ENCODE measurements at regions not wholly inside any gene's neighbourhood (a gene's known extent, or its start where the extent isn't known, plus 50 kb on each side); places are given as distances from the start of the nearest gene placed in this dataset.
"Not testable (repeated sequence)": the region's sequence is repeated elsewhere in the genome, so short reads cannot be mapped to it uniquely, and the experiment has no call there.

GRCh38 chr13:52582962-52583361 is 59.3 kb upstream of the HNRNPA1L2 start:
- not testable (repeated sequence) for H4K5ac ChIP-seq (ENCODE audit: insufficient read length, low read depth, low read length); H2BK12ac ChIP-seq (ENCODE audit: insufficient read length, low read depth, low read length); H2BK5ac ChIP-seq (ENCODE audit: insufficient read length, low read length); H3T11ph ChIP-seq (ENCODE audit: low read length); H3K14ac ChIP-seq (ENCODE audit: insufficient read depth, low read length); H2BK15ac ChIP-seq (ENCODE audit: low read depth, low read length); H2BK120ac ChIP-seq (ENCODE audit: low read depth, low read length, poor library complexity, severe bottlenecking); H3K36me3 Mint-ChIP-seq (ENCODE audit: insufficient read depth in 1 of 3, low read depth in 3 of 3); H4K20me1 ChIP-seq (ENCODE audit: control insufficient read depth, insufficient read depth, insufficient read length); H3K18ac ChIP-seq (ENCODE audit: insufficient read length, low read depth, low read length); H2AFZ ChIP-seq (ENCODE audit: low read length); H3K4me1 Mint-ChIP-seq; H3K4me2 ChIP-seq (ENCODE audit: insufficient read depth, insufficient read length, low read length); H3K9me3 ChIP-seq (ENCODE audit: control insufficient read depth, low read depth, low read length); H3K9me3 Mint-ChIP-seq; H4K91ac ChIP-seq (ENCODE audit: insufficient read length, low read depth, low read length); H3K27ac ChIP-seq (ENCODE audit: insufficient read length, low read depth, low read length); H3K9ac ChIP-seq (ENCODE audit: extremely low read depth, insufficient read length, low read length); H3K4me3 Mint-ChIP-seq; H3K23me2 ChIP-seq (ENCODE audit: insufficient read length, low read depth, low read length, poor library complexity, severe bottlenecking); H2BK20ac ChIP-seq (ENCODE audit: low read depth, low read length, poor library complexity, severe bottlenecking); H3K4ac ChIP-seq (ENCODE audit: low read depth, low read length); H2AK5ac ChIP-seq (ENCODE audit: insufficient read length, low read length); H3K4me1 ChIP-seq (ENCODE audit: insufficient read depth, low read length); H3K23ac ChIP-seq (ENCODE audit: insufficient read length, low read depth, low read length); H3K56ac ChIP-seq (ENCODE audit: insufficient read length, low read depth, low read length); DNase-seq; H3K79me1 ChIP-seq (ENCODE audit: insufficient read depth, low read depth, low read length, poor library complexity, severe bottlenecking); H4K8ac ChIP-seq (replicated peaks; ENCODE audit: insufficient read length, low read depth, low read length); H3K79me2 ChIP-seq (ENCODE audit: insufficient read depth, low read length); H3K27me3 ChIP-seq (ENCODE audit: insufficient read depth, low read length); H3K27ac Mint-ChIP-seq; H3K27me3 Mint-ChIP-seq (ENCODE audit: low read depth)
- WGBS (ENCODE audit: extremely low coverage, insufficient read length, low lambda C conversion rate) = no CpG with 5 or more reads among the region's 2 CpGs

Data from H9 (cell line).